NCI-H345 (cell line): ENCODE measurements at regions not wholly inside any gene's neighbourhood (a gene's known extent, or its start where the extent isn't known, plus 50 kb on each side); places are given as distances from the start of the nearest gene placed in this dataset.
A peak's percentile ranks its signal among the peaks of the same experiment; 100 is the strongest.
"Not testable (repeated sequence)": the region's sequence is repeated elsewhere in the genome, so short reads cannot be mapped to it uniquely, and the experiment has no call there.

Source experiments
- DNase-seq: peaks from one replicate; lab custom pipeline; 2025; lab: John Stamatoyannopoulos, UW

GRCh38 chr5:92302356-92302755 lies 919.2 kb upstream of the ARRDC3 start:
- DNase-seq: not testable (repeated sequence)

- no peak for DNase-seq
Measured at GRCh38 chr5:92283521-92283920, 900.4 kb upstream of the ARRDC3 start.

GRCh38 chr5:92271750-92272149 lies 888.6 kb upstream of the ARRDC3 start:
- not testable (repeated sequence) for DNase-seq

GRCh38 chr5:92268343-92268742 lies 885.2 kb upstream of the ARRDC3 start:
- DNase-seq: no peak

GRCh38 chr5:92267830-92268229 lies 884.7 kb upstream of the ARRDC3 start:
- no peak for DNase-seq

- DNase-seq: no peak
Measured at GRCh38 chr5:92265804-92266203, 882.7 kb upstream of the ARRDC3 start.

- not testable (repeated sequence) for DNase-seq
Measured at GRCh38 chr5:92255605-92256004, 872.5 kb upstream of the ARRDC3 start.

- DNase-seq: no peak
Measured at GRCh38 chr5:92248518-92248917, 865.4 kb upstream of the ARRDC3 start.

- no peak for DNase-seq
Measured at GRCh38 chr5:92242170-92242569, 859.1 kb upstream of the ARRDC3 start.

GRCh38 chr5:92237896-92238295 lies 854.8 kb upstream of the ARRDC3 start:
- DNase-seq: no peak

GRCh38 chr5:92222449-92222848 lies 839.3 kb upstream of the ARRDC3 start:
- no peak for DNase-seq

- not testable (repeated sequence) for DNase-seq
Measured at GRCh38 chr5:92216852-92217251, 833.7 kb upstream of the ARRDC3 start.

- DNase-seq: no peak
Measured at GRCh38 chr5:92215116-92215515, 832.0 kb upstream of the ARRDC3 start.

GRCh38 chr5:92208265-92208664 lies 825.1 kb upstream of the ARRDC3 start:
- DNase-seq: no peak

GRCh38 chr5:92207151-92207550 lies 824.0 kb upstream of the ARRDC3 start:
- no peak for DNase-seq

- no peak for DNase-seq
Measured at GRCh38 chr5:92206681-92207080, 823.6 kb upstream of the ARRDC3 start.

GRCh38 chr5:92199035-92199434 lies 815.9 kb upstream of the ARRDC3 start:
- not testable (repeated sequence) for DNase-seq

GRCh38 chr5:92181656-92182055 lies 798.5 kb upstream of the ARRDC3 start:
- DNase-seq: no peak

GRCh38 chr5:92180391-92180790 lies 797.3 kb upstream of the ARRDC3 start:
- no peak for DNase-seq

- DNase-seq: no peak
Measured at GRCh38 chr5:92179651-92180050, 796.5 kb upstream of the ARRDC3 start.

GRCh38 chr5:92177926-92178487 lies 794.9 kb upstream of the ARRDC3 start:
- DNase-seq: no peak

- no peak for DNase-seq
Measured at GRCh38 chr5:92163906-92164305, 780.8 kb upstream of the ARRDC3 start.

- no peak for DNase-seq
Measured at GRCh38 chr5:92147798-92148197, 764.7 kb upstream of the ARRDC3 start.

- peak; percentile 29 for DNase-seq
Measured at GRCh38 chr5:92147266-92147665, 764.1 kb upstream of the ARRDC3 start.

- DNase-seq: no peak
Measured at GRCh38 chr5:92145852-92146251, 762.7 kb upstream of the ARRDC3 start.
